H1 (cell line): ENCODE measurements at regions not wholly inside any gene's neighbourhood (a gene's known extent, or its start where the extent isn't known, plus 50 kb on each side); places are given as distances from the start of the nearest gene placed in this dataset.

Experiments
- FOSL1 ChIP-seq: IDR thresholded peaks from 2 replicates; pipeline ENCODE4 v1.6.1; 2011; ENCODE audit warnings: mild to moderate bottlenecking, low read depth, low read length, moderate library complexity; ENCODE audit not compliant: insufficient read depth
- JUND ChIP-seq: IDR thresholded peaks from 2 replicates; pipeline ENCODE4 v1.6.1; 2011; ENCODE audit warnings: mild to moderate bottlenecking, improper control_type of control experiment, low read length
- KDM1A ChIP-seq: fragments of 200-600, 300-600 bp; sonication (generic); IDR thresholded peaks from 2 replicates; pipeline ENCODE4 v1.7.1; 2016; ENCODE audit warnings: mild to moderate bottlenecking, low read length, borderline replicate concordance
- POLR2AphosphoS5 ChIP-seq: IDR thresholded peaks from 2 replicates; pipeline ENCODE4 v1.6.1; 2011; ENCODE audit warnings: low read depth, low read length
- RFX5 ChIP-seq: IDR thresholded peaks from 2 replicates; pipeline ENCODE4 v1.6.1; 2011; ENCODE audit warnings: low read depth, low read length, improper control_type of control experiment, borderline replicate concordance
- YY1 ChIP-seq: IDR thresholded peaks from 2 replicates; pipeline ENCODE4 v1.6.1; 2011; ENCODE audit warnings: low read depth, mild to moderate bottlenecking, low read length
- TF ChIP-seq, protein P1 (sequence below), 3 experiments: IDR thresholded peaks; 1 replicate in 2 of 3; 2 replicates in 1 of 3; pipeline versions ENCODE4 v1.5.1 to v1.6.1; 2011; ENCODE audit warnings: low read length in 3 of 3, mild to moderate bottlenecking in 3 of 3, inconsistent platforms in 2 of 3, low read depth in 1 of 3, moderate library complexity in 1 of 3; ENCODE audit not compliant: insufficient read depth in 1 of 3; ENCODE audit errors: control extremely low read depth in 1 of 3
- TF ChIP-seq, protein P2 (sequence below): IDR thresholded peaks from 2 replicates; pipeline ENCODE4 v1.6.1; 2012; ENCODE audit warnings: inconsistent platforms
- TF ChIP-seq, protein P3 (sequence below): IDR thresholded peaks from 2 replicates; pipeline ENCODE4 v1.6.1; 2011; ENCODE audit warnings: low read depth, mild to moderate bottlenecking, low read length; ENCODE audit not compliant: insufficient read depth
- TF ChIP-seq, protein P4 (sequence below): IDR thresholded peaks from 2 replicates; pipeline ENCODE4 v1.6.1; 2012; ENCODE audit warnings: low read length, inconsistent platforms

DNA sequence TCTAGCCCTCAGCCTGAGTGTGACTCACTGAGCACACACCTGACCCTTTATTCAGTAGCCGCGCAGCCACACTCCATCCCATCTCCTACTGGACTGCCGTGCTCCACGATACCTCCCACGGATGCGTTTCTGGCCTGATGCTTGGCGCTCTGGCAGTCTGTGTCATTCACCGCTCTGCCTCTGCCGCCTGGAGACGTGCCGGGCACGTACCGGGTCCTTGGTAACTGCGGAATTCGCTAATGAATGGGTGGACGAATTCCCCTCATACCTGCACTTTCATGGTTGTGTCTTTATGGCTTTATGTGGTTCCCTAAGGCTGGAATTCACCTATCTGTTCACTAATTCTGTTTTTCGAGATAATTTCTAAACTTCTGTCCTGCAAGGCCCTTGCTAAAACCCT lies 405.7 kb downstream of the QKI start:
- TF ChIP-seq, protein P1, sequence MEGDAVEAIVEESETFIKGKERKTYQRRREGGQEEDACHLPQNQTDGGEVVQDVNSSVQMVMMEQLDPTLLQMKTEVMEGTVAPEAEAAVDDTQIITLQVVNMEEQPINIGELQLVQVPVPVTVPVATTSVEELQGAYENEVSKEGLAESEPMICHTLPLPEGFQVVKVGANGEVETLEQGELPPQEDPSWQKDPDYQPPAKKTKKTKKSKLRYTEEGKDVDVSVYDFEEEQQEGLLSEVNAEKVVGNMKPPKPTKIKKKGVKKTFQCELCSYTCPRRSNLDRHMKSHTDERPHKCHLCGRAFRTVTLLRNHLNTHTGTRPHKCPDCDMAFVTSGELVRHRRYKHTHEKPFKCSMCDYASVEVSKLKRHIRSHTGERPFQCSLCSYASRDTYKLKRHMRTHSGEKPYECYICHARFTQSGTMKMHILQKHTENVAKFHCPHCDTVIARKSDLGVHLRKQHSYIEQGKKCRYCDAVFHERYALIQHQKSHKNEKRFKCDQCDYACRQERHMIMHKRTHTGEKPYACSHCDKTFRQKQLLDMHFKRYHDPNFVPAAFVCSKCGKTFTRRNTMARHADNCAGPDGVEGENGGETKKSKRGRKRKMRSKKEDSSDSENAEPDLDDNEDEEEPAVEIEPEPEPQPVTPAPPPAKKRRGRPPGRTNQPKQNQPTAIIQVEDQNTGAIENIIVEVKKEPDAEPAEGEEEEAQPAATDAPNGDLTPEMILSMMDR (IDR thresholded peaks at IDR 0.05; ENCODE audit: control extremely low read depth in 1 of 3, insufficient read depth in 1 of 3, low read depth in 1 of 3, low read length in 3 of 3), result no peak
- TF ChIP-seq JUND, result no peak
- TF ChIP-seq, protein P2, sequence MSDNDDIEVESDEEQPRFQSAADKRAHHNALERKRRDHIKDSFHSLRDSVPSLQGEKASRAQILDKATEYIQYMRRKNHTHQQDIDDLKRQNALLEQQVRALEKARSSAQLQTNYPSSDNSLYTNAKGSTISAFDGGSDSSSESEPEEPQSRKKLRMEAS, result no peak
- TF ChIP-seq KDM1A, result no peak
- no peak for TF ChIP-seq RFX5
- TF ChIP-seq FOSL1, result no peak
- TF ChIP-seq POLR2AphosphoS5, result no peak
- TF ChIP-seq, protein P3, sequence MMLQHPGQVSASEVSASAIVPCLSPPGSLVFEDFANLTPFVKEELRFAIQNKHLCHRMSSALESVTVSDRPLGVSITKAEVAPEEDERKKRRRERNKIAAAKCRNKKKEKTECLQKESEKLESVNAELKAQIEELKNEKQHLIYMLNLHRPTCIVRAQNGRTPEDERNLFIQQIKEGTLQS, result no peak
- TF ChIP-seq, protein P4, sequence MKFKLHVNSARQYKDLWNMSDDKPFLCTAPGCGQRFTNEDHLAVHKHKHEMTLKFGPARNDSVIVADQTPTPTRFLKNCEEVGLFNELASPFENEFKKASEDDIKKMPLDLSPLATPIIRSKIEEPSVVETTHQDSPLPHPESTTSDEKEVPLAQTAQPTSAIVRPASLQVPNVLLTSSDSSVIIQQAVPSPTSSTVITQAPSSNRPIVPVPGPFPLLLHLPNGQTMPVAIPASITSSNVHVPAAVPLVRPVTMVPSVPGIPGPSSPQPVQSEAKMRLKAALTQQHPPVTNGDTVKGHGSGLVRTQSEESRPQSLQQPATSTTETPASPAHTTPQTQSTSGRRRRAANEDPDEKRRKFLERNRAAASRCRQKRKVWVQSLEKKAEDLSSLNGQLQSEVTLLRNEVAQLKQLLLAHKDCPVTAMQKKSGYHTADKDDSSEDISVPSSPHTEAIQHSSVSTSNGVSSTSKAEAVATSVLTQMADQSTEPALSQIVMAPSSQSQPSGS, result no peak
- TF ChIP-seq YY1, result no peak
